HuH-7.5 (cell line): ENCODE measurements at regions not wholly inside any gene's neighbourhood (a gene's known extent, or its start where the extent isn't known, plus 50 kb on each side); places are given as distances from the start of the nearest gene placed in this dataset.
"Not testable (repeated sequence)": the region's sequence is repeated elsewhere in the genome, so short reads cannot be mapped to it uniquely, and the experiment has no call there.

ENCODE experiments used
- DNase-seq: peaks from one replicate; pipeline ENCODE4 v3.0.0; 2011; ENCODE audit warnings: low spot score

DNA sequence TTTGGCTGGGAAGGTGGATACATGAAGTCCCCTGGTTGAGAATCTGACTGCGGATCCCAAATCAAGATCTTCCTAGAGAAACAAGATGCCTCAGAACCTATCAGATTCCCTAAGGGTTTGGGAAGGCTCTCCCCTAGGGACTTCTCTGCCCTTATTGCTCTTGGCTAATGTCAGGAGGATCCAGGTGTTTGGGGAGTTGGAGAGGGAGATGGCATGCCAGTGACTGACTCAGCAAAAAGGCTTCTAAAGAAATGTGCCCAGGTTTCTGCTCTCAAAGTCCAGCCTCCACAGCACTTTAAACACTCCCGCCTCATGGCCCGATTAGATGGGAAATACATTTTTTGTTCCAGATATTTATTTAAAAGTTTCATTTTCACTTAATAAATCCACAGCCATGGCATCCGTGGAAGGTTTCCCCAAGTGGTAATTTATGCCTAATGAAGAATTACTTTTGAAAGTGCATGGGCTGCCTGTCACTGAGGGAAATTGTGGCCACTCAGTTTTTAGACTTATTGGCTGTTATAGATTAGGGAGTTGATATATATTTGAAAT is 156.4 kb downstream of the OSR1 start:
- DNase-seq, result no peak

DNA sequence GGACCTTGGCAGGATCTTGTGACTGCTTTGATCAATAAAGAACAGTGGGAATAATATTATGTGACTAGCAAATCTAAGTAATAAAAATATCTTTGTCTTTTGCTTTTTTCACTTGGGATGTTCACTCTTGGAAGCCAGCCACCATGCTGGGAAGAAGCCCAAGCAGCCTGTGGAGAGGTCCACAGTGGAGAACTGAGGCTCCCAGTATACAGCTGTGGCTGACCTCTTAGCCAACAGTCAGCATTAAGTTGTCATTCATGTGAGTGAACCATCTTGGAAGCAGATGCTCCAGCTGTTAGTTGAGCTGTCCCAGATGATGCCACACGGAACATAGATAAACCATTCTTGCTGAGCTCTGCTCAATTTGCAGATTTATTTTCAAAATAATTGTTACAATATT is 160.0 kb downstream of the OSR1 start:
- no peak for DNase-seq

DNA sequence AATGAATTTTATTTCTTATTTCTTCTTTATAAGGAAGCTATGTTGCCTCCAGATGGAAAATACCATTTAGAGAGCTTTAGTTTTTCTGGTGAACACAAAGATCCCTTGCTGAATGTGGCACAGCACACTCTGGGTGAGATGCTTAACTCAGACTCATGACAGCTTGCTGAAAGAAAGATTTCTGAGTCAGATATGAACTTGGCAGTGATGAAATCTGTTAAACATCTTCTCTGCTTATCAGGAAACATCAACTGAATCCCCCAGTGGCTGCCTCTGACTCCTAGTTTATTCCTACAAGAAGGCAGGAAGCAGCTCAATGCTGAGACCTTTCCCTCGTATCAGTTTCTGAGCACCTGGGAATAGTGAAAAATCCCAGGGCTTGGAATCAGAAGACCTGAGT is 162.8 kb downstream of the OSR1 start:
- no peak for DNase-seq

DNA sequence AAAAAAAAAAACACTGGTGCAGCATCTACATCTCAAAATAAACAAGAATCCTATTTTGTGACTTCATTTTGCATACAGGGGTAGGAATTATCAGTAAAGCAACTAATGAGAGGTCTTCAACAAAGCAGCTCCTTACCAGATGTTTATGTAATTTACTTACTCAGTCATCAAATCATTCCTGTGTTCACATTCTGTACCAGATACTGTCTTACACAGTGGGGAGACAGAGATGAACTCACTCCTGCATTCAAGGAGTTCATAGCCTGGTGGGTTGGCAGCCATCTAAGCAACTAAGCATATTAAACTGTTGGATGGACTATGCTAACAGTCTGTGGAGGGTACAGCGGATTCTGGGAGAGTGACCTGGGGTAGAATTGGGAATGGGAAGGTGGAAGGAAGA is 169.0 kb downstream of the OSR1 start:
- no peak for DNase-seq

DNA sequence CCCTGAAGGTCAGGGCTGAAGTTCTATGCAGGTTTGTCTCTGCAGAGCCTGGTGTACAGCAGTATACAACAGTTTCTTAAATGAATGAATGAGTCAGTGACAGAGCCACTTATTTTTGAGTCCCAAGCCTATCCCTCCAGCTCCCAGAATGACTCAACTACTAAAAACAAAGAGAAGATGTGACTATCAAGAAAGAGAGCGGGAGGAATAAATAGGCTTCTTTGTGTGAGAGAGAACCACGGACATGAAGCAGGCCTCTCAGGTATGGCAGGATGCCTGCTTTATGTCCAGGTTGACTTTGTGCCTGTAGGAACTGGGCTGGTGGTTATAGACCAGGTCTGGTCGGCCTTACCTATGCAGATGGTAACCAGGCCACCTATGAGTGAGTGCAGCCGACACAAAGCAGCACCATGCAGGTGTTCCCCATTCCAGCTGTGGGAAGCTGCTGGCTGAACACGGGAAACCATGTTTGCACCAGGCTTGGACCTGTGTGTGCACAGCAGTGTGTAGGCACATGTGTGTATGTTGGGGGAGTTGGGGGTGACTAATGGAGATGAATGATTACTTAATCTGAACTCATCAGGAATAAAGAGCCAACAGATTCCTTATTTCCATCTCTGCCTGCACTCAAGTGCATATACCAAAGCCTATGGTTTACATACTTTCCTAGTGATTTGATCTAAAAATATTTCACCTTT is 171.0 kb downstream of the OSR1 start:
- DNase-seq, result no peak

DNA sequence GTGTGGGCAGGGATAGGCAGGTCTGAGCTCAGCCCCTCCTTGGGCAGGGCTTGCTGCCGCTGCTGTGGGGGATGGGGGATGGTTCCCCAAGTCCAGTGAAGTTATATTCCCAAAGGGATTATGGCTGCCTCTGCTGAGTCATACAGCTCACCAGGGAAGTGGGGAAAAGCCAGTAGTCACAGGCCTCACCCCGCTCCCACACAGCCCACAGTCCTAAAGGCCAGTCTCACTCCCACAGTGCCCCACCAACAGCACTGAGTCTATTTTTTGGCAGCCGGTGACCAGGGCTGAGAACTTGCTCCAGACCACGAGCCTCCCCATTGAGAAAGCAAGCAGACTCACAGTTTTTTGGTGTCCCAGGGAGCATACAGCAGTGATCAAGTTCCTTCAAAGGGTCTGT is 173.3 kb downstream of the OSR1 start:
- DNase-seq, result no peak

DNA sequence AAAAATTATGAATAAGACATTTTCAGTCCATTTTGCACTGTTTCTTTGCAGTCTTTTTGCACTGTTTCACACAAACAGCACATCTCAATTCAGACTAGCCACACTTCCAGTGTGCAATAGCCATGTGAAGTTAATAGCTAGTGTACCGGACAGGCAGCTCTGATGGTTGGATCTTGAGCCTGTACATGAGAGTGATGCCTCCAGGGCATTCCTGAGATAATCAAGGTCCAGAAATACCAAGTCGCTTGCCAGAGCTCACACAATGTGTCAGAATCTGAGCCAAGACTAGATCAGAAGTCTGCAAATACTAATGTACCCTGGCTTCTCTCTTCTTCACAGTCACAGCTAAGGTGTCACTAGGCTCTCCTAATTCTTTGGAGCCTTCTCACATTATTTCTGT is 180.2 kb downstream of the OSR1 start:
- DNase-seq, result no peak

DNA sequence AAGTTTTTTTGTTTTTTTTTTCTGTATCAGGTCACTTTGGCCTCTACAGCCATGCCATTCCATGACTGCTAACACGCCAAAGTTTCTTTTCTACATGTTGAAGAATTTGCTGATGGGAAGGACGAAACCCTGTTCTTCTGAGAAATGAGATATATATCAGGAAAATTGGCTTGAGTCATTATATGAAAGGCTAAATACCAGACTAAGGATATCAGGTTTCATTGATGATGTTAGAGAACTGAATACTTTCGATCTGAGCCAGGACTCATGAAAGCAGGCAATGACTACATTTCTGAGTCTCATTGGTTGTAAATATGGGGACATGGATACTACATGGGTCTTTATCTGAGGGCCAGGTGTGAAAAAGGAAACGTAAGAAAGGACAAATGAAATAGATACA is 181.4 kb downstream of the OSR1 start:
- DNase-seq, result no peak

DNA sequence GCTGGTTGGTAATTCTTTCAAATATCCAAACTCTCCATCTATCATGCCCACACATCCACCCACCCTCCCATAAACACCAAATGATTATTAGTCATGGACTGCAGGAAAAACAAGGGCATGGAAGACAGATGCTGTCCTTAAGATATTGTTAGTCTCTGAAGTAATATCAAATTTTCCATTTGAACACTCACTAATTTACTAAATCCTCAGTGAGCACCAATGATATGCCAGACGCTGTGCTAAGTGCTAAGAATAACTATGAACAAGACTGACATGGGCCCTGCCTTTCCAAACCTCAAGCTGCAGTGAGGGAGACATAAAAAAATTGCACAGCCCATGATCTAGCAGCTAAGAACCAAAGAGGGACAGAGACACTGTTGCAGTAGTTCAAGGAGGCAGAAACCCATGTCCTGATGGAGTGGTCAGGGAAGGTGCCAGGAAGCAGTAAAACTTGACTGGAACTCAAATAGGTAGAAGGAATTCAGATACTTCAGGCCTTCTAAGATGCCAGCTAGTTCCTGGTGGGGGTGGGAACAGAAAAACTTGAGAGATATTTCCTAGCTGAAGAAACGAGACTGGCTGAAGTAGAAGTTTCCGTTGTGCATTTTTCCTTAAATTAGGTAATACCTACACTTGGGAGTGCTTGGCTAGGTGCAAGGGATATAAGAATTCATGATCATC is 182.1 kb downstream of the OSR1 start:
- DNase-seq, result no peak

DNA sequence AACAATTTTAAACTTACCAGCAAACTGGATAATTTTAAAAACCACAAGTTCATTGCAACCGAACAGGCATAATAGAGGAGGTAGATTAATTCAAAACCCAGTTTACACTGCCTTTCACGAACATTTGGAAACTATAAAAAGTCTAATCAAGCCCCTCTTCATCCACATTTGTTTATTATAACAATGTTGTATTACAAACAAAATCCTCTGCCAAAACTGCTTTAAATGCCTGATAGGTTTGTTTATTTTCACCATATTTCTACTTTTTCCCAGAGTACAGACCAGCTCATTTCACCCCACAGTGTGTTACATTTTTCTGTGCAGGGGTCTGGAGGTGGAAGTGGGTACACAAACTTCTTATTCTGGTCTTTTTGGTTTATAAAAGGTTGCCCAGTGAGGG is 184.2 kb downstream of the OSR1 start:
- DNase-seq, result no peak

DNA sequence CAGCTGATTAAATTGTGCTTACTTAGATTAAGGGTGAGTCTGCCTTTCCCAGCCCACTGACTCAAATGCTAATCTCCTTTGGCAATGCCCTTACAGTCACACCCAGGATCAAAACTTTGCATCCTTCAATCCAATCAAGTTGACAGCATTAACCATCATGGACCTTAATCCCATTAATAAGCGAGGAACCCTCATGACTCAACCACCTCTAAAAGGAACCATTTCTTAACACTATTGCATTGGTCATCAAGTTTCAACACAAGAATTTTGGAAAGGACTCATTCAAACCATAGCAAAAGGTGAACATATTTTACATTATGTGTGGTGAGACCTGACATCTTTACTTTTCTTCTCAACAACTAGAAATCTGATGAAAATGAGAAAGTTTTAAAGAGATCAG is 187.0 kb downstream of the OSR1 start:
- DNase-seq, result no peak

DNA sequence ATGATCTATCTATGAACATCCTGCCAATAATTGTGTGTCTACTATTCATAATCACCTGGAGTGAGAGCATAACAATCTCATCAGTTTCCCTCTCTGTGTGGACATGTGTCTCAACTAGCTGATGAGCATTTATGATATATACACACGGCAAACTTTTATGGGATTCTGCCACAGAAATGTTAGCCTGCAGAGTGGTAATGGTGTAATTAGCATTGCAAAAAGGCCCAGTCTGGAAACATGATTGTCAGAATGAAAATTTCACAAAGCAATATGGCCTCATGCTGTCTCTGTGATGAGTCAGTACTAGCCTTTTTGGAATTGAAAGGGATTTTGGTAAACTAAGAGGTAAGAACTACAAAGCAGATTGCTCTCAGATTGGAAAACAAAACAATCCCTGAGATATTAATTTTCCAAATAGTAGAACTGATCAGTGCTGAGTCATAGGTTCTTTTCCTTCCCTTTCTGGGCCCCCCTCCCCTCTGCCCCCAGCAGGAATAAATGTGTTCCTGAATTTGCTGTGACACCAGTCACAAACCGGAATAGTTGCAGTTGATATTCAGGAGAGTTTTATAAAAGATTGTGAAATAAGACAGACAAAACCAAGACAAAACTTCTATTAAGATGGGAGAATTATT is 189.2 kb downstream of the OSR1 start:
- DNase-seq, result no peak

DNA sequence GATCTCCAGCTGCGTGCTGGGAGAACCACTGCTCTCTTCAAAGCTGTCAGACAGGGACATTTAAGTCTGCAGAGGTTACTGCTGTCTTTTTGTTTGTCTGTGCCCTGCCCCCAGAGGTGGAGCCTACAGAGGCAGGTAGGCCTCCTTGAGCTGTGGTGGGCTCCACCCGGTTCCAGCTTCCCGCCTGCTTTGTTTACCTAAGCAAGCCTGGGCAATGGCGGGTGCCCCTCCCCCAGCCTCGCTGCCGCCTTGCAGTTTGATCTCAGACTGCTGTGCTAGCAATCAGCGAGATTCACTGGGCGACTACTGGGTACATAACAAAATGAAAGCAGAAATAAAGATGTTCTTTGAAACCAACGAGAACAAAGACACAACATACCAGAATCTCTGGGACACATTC is 194.3 kb downstream of the OSR1 start:
- not testable (repeated sequence) for DNase-seq

DNA sequence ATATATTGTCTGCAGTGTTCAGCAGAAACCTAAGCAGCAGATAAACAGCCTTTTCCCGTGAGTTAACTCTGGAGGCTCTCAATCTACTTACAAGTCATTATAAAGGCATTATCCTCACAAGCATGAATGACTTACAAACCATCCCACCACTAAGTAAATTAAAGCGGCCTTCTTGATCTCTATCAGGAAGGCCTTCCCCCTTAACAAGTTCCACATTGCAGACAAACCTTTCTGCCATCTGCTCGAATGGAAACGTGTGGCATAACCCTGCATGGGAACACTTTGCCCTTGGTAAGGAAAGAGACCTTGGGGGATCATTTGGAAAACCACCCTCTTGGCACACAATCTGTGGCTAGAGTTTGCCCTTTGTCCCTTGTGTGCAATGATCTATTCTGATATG is 199.5 kb downstream of the OSR1 start:
- no peak for DNase-seq

DNA sequence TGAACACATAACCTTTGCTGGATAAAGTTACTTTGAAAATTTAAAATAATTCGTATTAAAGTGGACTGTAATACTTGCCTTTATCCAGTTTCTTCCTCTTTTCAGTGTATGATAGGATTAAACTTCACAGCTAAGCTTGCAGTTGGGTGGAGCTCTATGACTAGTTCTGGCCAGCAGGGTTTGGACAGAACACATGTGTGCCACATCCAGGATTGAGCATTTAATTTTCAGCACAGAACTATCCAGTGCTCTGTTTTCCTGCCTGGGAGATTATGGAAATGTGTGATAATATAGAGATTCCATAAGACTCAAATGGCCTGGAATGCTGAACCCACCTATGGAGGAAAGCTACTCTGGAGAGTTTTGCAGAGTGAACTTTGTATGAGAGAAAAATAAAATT is 200.2 kb downstream of the OSR1 start:
- no peak for DNase-seq

DNA sequence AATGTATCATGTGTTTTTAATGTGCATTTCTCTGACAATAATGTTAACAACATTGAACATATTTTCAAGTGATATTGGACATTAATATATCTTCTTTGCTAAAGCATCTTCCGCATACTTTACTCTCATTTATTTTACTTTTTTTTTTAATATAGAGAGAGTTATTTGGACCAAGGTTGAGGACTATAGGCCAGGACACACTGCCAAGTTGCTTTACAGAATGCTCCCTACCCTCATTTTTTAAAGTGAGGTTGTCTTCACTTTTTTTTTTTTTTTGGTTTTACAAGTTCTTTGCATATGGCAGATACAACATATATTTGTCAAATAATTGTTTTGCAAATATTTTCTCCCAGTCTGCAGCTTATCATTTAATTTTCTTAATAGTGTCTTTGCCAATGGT is 201.8 kb downstream of the OSR1 start:
- no peak for DNase-seq

DNA sequence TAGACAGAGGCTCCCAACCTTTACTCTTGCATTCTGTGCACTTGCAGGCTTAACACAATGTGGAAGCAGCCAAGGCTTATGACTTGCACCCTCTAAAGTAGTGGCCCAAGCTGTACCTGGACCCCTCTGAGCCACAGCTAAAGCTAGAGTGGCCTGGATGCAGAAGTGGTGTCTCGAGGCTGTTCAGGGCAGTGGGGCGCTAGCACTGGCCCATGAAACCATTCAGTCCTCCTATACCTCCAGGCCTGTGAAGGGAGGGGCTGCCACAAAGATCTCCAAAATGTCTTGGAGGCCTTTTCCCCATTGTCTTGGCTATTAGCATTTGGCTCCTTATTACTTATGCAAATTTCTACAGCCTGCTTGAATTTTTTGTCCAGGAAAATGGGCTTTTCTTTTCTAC is 207.7 kb downstream of the OSR1 start:
- DNase-seq, result no peak

DNA sequence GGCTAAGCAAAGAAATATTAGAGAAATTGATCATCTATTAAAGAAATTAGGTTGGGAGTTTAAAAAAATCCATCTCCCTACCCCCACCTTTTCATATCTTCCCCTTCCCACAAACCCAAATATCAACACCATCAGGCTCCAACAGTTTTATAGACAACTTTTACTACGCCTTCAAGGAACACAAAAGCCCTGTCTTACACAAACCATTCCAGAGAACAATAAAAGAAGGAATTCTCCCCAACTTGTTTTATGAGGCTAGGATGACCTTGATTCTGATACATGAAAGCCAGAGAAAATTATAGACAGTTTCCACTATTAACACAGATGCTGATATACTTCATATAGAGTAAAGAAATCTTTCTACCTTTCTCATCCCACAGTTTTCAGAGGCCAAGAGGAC is 211.6 kb downstream of the OSR1 start:
- no peak for DNase-seq

DNA sequence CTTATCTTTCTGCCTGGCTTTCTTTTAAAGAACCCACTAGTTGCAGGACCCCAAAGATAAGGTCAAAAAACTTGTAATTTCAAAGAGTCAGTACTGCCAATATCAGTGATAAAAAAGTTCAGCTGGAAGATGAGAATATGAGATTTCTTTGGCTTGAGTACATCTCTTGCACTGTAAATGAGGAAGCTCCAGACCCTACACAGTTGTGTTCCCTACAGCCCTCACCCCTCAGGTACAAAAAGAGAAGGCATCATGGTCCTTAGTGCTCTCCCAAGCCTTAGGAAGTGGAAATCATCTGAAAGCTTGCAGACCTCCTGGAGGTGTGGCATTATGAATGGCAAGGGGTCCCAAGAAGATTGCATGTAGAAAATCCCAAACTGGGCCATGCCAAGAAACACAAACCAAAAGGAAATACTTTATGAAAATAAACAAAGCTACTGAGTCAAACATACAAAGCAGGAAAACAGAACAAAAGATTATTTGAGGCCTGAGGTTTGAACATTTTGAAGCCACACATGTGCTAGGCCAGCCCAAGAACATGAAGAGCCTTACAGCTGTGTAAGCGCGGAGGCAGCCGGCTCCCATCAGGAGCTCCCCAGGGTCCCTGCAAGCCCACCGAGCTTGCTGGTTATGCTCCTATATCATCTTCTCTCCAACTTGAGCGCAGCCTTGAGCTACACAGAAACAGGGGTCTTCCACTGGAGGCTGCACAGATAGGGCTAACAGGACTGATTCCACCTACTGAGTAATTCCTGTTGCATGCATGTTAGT is 217.0 kb downstream of the OSR1 start:
- DNase-seq, result no peak

DNA sequence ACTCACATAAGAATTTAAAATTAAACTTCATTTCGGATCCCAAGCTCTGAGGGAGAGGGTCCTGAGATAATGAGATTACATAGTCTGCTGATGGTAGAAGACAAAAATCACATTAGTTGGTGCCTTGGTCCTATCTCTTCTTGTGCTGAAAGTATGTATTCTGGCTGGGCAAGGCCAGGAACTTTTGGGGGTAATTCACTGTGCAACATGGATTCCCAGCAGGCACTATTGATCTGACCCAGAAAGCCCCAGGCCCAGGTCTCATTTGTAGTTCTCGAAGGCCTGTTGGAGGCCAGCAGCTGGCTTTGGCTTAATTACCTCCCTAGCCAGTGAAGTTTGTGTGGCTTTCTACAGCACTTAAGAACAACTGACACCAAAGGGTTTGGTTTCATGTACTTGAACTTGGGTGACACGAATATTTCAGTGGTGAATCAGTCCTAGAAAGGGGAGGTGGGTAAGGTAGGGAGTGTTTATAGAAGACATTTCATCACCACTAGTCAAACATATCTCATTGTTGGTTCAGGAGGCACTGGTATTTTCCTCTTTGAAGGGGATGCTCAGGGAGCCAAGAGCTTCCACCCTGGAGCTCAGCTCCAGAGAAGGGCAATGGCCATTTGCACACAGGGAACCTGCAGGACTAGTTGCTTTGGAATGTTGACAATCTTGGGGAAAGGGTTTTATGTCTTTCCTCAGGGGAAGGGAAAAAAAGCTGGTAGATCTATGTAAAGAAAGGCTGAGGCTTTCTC is 217.8 kb downstream of the OSR1 start:
- DNase-seq, result peak; percentile 47

DNA sequence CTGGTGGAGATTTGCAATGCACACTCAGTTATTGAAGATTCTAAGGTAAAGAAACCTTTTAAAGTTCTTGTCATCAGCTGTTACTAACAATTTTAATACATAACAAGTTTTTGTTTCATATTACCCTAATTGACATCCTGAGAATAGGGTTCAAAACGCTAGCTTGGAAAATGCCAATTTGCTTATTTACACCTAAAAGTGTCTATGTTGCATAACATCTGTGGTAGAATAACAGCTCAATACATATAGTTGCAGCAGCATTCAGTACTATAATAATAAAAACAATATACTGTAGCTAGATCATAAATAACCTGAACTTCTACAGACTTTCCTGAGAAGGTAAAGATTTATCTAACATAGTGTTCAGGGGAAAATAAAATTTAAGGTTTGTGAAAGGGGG is 219.0 kb downstream of the OSR1 start:
- no peak for DNase-seq

DNA sequence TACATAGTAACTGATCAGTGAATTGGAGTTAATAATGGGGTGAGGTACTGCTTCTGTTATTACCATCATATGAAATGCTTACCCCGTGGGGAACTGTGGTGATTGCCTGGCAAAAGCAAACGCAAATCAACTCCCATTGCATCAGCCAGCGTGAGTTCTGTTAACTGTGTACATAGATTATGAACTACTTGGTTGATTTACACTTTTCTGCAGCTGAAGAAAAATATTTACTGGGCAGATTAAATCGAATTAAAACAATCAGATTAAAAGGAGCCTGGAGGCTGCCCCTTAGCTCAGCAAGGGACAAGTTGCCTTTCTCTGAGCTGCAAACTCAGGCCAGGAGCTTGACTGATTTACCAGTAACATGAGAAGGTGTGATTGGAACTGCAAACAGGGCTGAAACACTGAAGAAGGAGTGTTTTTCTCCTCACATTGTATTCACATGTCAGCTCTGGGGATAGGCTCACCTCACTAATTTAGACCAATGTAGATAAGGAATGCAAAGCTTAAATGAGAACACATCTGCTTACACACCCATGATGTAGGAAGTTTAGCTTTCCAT is 220.1 kb downstream of the OSR1 start:
- DNase-seq, result no peak
